ENCODE measurements at regions not wholly inside any gene's neighbourhood (a gene's known extent, or its start where the extent isn't known, plus 50 kb on each side); places are given as distances from the start of the nearest gene placed in this dataset.

- ATAC-seq (no peak), FAIRE-seq (no peak), DNase-seq (ENCODE audit: extremely low read depth in 1 of 4, low spot score in 3 of 4) (no peak)
- no peaks in the 10 kb centered on the region for H3K4me1 ChIP-seq (replicated peaks in 1 of 2; ENCODE audit: control insufficient read depth in 2 of 2, insufficient read depth in 2 of 2, low read length in 2 of 2)
- no peak overlapping the region for H3K4me3 ChIP-seq
- H3K9me3 ChIP-seq (replicated peaks; ENCODE audit: control insufficient read depth, insufficient read depth, low read depth, low read length): no peaks in the 10 kb centered on the region
- no peak overlapping the region for H2AFZ ChIP-seq (ENCODE audit: low read depth, low read length)
- BruUV-seq (replicated peaks): no TSS peak
- H3K4me2 ChIP-seq (ENCODE audit: insufficient read depth, low read length): no peak overlapping the region
- H3K27ac ChIP-seq (ENCODE audit: extremely low read depth, low read depth, low read length): no peak overlapping the region
- ChIA-PET CTCF (ENCODE audit: low intra/inter-chr PET ratio) (no interaction called here), POLR2A (no interaction called here)
- no peak overlapping the region for H3K9ac ChIP-seq (ENCODE audit: insufficient read depth in 1 of 2, low read depth in 2 of 2, low read length in 2 of 2)
- in situ Hi-C loops (cut with MboI): no loop called here
- no peaks in the 10 kb centered on the region for H3K9me1 ChIP-seq (ENCODE audit: control insufficient read depth, insufficient read depth, low read length)
- no peaks in the 10 kb centered on the region for H3K36me3 ChIP-seq (ENCODE audit: control insufficient read depth, insufficient read depth, low read length)
- intact Hi-C loops (cut with micrococcal nuclease): no loop called here
- TF ChIP-seq STAT5B (CRISPR knock-in tag; IDR thresholded peaks at IDR 0.05) (no peak), CHCHD3 (CRISPR knock-in tag; IDR thresholded peaks at IDR 0.05) (no peak), SAFB2 (IDR thresholded peaks at IDR 0.05; ENCODE audit: borderline replicate concordance, low read depth, low read length, severe bottlenecking) (no peak), ZNF699 (CRISPR knock-in tag; IDR thresholded peaks at IDR 0.05; ENCODE audit: insufficient replicate concordance) (no peak), ZNF561 (CRISPR knock-in tag; conservative IDR thresholded peaks at IDR 0.05) (no peak), ZNF589 (CRISPR knock-in tag; IDR thresholded peaks at IDR 0.05; ENCODE audit: low read depth) (no peak), FOXM1 (IDR thresholded peaks at IDR 0.05; ENCODE audit: low read depth) (no peak), FOXM1 (CRISPR knock-in tag; IDR thresholded peaks at IDR 0.05; ENCODE audit: low read depth) (no peak), TSC22D4 (tag; IDR thresholded peaks at IDR 0.05) (no peak), KDM2B (CRISPR knock-in tag; IDR thresholded peaks at IDR 0.05) (no peak), NCOA4 (IDR thresholded peaks at IDR 0.05; ENCODE audit: partially characterized antibody) (no peak), RBM22 (IDR thresholded peaks at IDR 0.05; ENCODE audit: low read depth, low read length, poor library complexity, severe bottlenecking) (no peak), PML (IDR thresholded peaks at IDR 0.05; ENCODE audit: low read length) (no peak), CBX5 (IDR thresholded peaks at IDR 0.05; ENCODE audit: borderline replicate concordance, low read depth) (no peak)
- 22% methylated on average over 1 of the region's 1 CpG for WGBS (ENCODE audit: insufficient coverage, low coverage, missing lambda C conversion rate)
- no peaks in the 10 kb centered on the region for H4K20me1 ChIP-seq (replicated peaks; ENCODE audit: control insufficient read depth, insufficient read depth, low read length)
- no peaks in the 10 kb centered on the region for H3K79me2 ChIP-seq (ENCODE audit: control insufficient read depth, insufficient read depth, low read length)
- no peaks in the 10 kb centered on the region for H3K27me3 ChIP-seq (ENCODE audit: control insufficient read depth in 2 of 2, insufficient read depth in 2 of 2, low read length in 2 of 2)
Measured at GRCh38 chr9:85167146-85167545, 497.6 kb downstream of the NTRK2 start.
